ENCODE measurements at regions not wholly inside any gene's neighbourhood (a gene's known extent, or its start where the extent isn't known, plus 50 kb on each side); places are given as distances from the start of the nearest gene placed in this dataset.

GRCh38 chr3:72601983-72602750 is 246.1 kb downstream of the SHQ1 start:
- no peak for DNase-seq
- intact Hi-C loops (cut with DNase I) = no loop called here
- no peak for ATAC-seq

GRCh38 chr3:72601060-72601459 is 247.2 kb downstream of the SHQ1 start:
- DNase-seq (no peak), ATAC-seq (no peak)
- intact Hi-C loops (cut with DNase I) = no loop called here

- DNase-seq (no peak), ATAC-seq (peak in 1 of 2 donors; percentile 77)
- intact Hi-C loops (cut with DNase I) = no loop called here
Measured at GRCh38 chr3:72597756-72598195, 250.5 kb downstream of the SHQ1 start.

GRCh38 chr3:72597043-72597442 is 251.2 kb downstream of the SHQ1 start:
- DNase-seq = no peak
- intact Hi-C loops (cut with DNase I) = no loop called here
- no peak for ATAC-seq

GRCh38 chr3:72595927-72596610 is 252.2 kb downstream of the SHQ1 start:
- DNase-seq (no peak), ATAC-seq (no peak)
- intact Hi-C loops (cut with DNase I) = no loop called here

- ATAC-seq = no peak
- intact Hi-C loops (cut with DNase I) = no loop called here
- no peak for DNase-seq
Measured at GRCh38 chr3:72595376-72595775, 252.9 kb downstream of the SHQ1 start.

- ATAC-seq = no peak
- intact Hi-C loops (cut with DNase I) = no loop called here
Measured at GRCh38 chr3:72594615-72595215, 253.5 kb downstream of the SHQ1 start.

GRCh38 chr3:72593881-72594397 is 254.3 kb downstream of the SHQ1 start:
- intact Hi-C loops (cut with DNase I) = no loop called here
- ATAC-seq (no peak), DNase-seq (no peak)

More at GRCh38 chr3:72594615-72595215, 253.5 kb downstream of the SHQ1 start:
- DNase-seq = no peak

- intact Hi-C loops (cut with DNase I) = no loop called here
- DNase-seq (peak; percentile 49), ATAC-seq (peak; percentile 74 to 80)
Measured at GRCh38 chr3:72591522-72592421, 256.5 kb downstream of the SHQ1 start.

GRCh38 chr3:72590732-72591221 is 257.5 kb downstream of the SHQ1 start:
- DNase-seq (no peak), ATAC-seq (no peak)
- intact Hi-C loops (cut with DNase I) = no loop called here

- no peak for ATAC-seq
- intact Hi-C loops (cut with DNase I) = no loop called here
- DNase-seq = no peak
Measured at GRCh38 chr3:72587282-72587681, 261.0 kb downstream of the SHQ1 start.

- DNase-seq (no peak), ATAC-seq (no peak)
- intact Hi-C loops (cut with DNase I) = no loop called here
Measured at GRCh38 chr3:72586694-72587093, 261.6 kb downstream of the SHQ1 start.

GRCh38 chr3:72585966-72586365 is 262.3 kb downstream of the SHQ1 start:
- intact Hi-C loops (cut with DNase I) = no loop called here
- ATAC-seq (no peak), DNase-seq (no peak)

- DNase-seq (no peak), ATAC-seq (no peak)
- intact Hi-C loops (cut with DNase I) = no loop called here
Measured at GRCh38 chr3:72584262-72584661, 264.0 kb downstream of the SHQ1 start.

GRCh38 chr3:72582963-72583362 is 265.3 kb downstream of the SHQ1 start:
- intact Hi-C loops (cut with DNase I) = no loop called here
- DNase-seq (no peak), ATAC-seq (no peak)

- DNase-seq (no peak), ATAC-seq (no peak)
- intact Hi-C loops (cut with DNase I) = no loop called here
Measured at GRCh38 chr3:72582211-72582878, 265.9 kb downstream of the SHQ1 start.

GRCh38 chr3:72580900-72581299 is 267.3 kb downstream of the SHQ1 start:
- DNase-seq (no peak), ATAC-seq (no peak)

GRCh38 chr3:72580246-72580756 is 267.9 kb downstream of the SHQ1 start:
- no peak for DNase-seq
- intact Hi-C loops (cut with DNase I) = no loop called here
- no peak for ATAC-seq

More at GRCh38 chr3:72580900-72581299, 267.3 kb downstream of the SHQ1 start:
- intact Hi-C loops (cut with DNase I) = no loop called here

Data from left cardiac atrium (tissue), 4 donors.